Effector CD4-positive, alpha-beta T cell (primary cell): ENCODE measurements at regions not wholly inside any gene's neighbourhood (a gene's known extent, or its start where the extent isn't known, plus 50 kb on each side); places are given as distances from the start of the nearest gene placed in this dataset.
"Not testable (repeated sequence)": the region's sequence is repeated elsewhere in the genome, so short reads cannot be mapped to it uniquely, and the experiment has no call there.

Experiments used
- DNase-seq: peaks from one replicate; pipeline ENCODE4 v3.0.0-alpha.2; 2020

- no peak for DNase-seq
Observed at GRCh38 chr18:51330739-51331138, 133.3 kb upstream of the MEX3C start.

GRCh38 chr18:51337406-51337805, 139.9 kb upstream of the MEX3C start:
- DNase-seq = no peak

- DNase-seq = no peak
Observed at GRCh38 chr18:51339856-51340255, 142.4 kb upstream of the MEX3C start.

GRCh38 chr18:51340332-51340731, 142.9 kb upstream of the MEX3C start:
- DNase-seq = no peak

DNA sequence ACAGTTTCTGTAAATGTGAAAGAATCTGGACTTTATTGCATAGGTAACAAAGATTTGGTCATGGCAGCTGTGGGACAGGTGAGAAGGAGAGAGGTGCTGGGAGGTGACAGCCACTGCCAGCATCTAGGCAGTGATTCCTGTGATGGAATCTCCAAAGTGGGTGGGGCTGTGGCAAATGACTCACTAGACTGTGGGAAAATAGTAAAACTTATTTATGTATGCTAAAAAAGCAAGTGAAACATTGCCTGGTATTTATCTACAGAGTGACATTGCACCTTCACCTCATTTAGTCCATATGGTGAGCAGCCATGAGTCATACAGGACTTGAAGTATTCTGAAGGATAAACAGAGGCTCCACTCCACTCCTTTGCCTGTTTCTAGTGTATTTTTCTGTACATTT, 145.3 kb upstream of the MEX3C start:
- no peak for DNase-seq

GRCh38 chr18:51345848-51346391, 148.4 kb upstream of the MEX3C start:
- DNase-seq = no peak

DNA sequence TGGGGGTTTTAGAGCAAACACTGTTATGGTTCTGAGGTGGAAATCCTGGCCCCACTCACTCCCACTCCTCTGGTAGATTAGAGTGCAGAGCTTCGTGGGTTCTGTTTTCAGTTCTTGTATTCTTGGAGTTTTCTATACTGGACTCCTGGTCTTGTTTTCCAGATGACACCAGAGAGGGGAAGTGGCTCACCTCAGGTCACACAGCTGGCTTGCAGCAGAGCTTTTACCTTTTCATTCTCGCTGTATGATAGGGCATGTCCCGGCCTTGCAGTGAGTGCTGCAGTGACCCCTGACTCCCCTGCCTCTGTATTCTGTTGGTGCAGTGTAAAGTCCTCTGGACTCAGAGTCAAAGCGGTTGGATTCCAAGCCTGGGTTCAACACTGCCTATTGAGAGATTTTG, 148.9 kb upstream of the MEX3C start:
- no peak for DNase-seq

- no peak for DNase-seq
Observed at GRCh38 chr18:51350081-51350480, 152.6 kb upstream of the MEX3C start.

DNA sequence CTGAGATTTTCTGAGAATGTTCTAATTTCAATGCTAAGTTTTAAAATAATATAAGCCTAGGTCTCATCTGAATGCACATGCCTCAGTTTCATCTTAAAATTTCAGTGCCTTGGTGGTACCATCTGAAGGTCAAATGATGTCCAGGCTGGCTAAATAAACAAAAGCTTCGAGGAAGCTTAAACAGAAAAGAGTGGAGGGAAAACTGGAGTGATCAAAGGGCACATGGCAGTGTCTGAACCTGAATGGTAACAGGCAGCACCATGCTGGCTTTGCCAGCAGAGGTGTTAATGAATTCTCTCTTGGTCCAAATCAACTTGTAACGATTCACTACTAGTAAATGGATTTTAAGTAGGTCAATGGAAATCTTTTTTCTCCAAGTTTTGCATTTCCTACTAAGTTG, 158.4 kb upstream of the MEX3C start:
- no peak for DNase-seq

GRCh38 chr18:51360301-51360700, 162.8 kb upstream of the MEX3C start:
- DNase-seq = not testable (repeated sequence)

- DNase-seq = no peak
Observed at GRCh38 chr18:51361130-51361860, 163.8 kb upstream of the MEX3C start.

DNA sequence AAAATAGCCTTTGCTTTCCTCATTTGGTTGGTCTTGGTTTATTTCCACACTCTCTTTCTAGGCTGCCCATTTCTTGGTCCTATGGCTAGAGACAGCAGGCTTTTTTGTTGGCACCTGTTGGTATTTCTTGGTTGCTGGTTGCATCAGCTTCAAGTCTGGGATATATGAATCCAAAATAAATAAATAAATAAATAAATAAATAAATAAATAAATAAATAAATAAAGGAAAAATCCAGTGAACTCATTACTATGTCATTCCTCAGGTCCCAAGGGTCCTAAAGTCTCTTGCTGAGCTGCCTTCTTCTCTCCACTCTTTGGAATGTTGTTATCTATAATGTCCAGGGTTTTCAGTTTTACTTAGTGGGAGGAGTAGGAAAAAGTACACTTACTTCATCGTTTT, 165.9 kb upstream of the MEX3C start:
- no peak for DNase-seq

DNA sequence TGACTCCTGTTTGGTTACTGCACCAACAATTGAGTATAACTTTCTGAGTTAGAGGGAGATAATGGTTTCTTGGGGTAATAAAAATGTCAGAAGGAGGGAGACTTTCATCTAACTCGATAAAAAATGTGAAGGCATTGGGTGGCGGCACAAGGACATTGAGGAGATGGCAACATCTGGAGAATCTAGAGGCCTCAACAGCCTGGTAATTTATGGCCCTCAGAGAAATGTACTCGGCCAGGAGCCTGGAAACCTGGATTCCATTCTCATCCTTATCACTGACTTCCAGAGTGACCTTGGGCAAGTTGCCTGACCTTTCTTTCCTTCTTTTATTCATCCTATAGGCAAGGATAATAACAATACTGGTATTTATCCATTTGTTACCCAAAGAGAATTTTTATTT, 173.5 kb upstream of the MEX3C start:
- DNase-seq = no peak

DNA sequence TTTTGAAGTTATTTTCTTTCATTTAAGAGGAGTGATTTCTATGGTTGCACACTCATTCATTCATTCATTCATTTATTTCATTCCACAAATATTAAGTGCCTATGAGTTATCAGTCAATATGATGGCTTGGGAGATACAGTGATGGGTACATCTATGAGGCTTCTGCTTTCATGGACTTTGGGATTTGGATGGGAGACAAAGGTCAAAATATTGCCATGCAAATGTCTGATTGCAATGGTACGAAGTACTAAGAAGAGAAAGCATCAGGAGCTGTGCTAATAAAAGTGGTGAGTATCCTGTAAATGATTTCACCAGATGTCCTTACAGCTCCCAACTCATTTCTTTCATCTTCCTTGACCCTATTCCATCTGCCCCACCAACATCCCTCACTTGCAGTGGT, 174.4 kb upstream of the MEX3C start:
- DNase-seq = no peak

GRCh38 chr18:51382081-51382480, 184.6 kb upstream of the MEX3C start:
- DNase-seq = no peak

DNA sequence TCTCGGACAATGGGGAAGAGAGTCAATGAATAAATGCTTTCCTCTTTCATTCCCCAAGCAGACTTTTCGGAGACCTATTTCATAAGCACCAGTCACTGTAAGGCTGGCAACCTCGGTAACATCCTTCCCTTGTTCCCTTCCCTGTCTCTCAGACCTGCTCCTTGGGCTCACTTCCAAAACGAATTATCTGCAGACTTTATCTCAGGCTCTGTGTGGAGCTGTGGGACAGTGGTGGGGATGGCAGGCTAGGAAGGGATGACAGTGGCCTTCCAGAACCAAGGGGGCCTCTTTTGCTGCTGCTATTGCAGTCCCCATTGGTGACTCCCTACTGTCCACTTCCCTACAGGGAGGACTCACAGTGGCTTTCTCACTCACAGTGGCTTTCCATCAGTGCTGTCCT, 185.6 kb upstream of the MEX3C start:
- DNase-seq = no peak

DNA sequence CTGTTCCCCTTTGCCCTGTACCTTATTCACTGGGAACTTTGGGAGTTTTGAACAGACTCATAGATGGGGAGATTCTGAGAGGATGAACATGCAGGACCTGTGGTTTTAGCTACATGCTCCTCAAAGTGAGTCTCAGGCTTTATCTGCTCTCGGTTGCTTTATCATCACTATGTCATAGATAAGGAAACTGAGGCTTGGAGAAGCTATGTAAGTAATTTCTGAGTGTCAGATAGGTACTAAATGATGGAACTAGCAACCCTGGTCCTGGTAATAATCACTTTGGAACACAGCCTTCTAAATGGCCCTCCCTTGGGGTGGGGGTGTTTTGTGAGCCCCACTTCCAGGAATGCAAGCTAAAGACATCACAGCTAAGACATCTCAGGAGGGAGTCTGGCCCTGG, 186.2 kb upstream of the MEX3C start:
- DNase-seq = no peak

DNA sequence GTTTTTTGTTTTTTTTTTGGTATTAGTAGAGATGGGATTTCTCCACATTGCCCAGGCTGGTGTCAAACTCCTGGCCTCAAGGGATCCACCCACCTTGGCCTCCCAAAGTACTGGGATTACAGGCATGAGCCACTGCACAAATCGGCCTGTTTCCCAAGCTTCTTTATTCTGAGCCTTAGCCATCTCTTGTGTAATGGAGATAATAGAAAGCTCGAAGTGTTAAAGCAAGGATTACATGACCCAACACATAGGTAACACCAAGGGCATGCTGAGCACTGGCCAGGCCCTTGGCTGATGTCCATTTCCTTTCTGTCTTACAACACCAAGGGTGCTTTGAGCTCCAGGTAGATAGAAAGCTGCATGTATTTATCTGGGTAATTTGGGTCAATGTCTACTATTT, 187.8 kb upstream of the MEX3C start:
- no peak for DNase-seq

DNA sequence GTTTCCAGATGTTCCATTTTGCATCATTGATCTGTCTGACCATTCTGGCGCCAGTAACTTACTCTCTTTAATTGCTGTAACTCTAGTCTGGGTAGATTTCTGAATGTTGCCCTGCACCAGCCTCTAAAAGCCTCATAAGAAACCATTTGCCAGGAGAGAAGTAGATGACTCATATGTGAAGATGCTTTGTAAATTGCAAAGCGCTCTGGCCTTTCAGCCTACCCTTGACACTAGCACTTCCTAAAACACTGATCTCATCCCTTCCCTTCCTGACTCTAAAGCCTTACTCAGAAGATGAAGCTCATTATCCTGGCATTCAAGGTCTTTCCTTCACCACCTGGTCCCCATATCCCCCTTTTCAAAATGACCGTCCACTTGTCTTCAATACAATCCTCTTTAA, 193.2 kb upstream of the MEX3C start:
- DNase-seq = no peak

DNA sequence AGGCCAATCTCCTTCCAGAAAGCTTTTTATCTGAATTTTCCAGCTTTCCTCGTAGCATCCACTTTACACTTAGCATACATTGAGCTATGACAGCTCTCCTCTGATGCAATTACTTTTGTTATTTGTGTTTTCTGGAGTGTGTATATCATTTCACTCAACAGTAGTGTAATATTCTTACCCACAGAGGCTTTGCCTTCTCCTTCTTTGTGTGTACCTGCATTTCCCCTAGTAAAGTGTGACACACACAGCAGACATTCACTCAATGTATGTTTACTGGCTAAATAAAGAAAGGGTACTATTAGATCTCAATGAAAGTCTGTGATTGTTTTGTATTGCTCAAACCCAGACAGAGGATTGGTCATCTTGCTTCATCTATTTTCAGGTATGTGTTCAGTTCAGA, 193.7 kb upstream of the MEX3C start:
- no peak for DNase-seq

DNA sequence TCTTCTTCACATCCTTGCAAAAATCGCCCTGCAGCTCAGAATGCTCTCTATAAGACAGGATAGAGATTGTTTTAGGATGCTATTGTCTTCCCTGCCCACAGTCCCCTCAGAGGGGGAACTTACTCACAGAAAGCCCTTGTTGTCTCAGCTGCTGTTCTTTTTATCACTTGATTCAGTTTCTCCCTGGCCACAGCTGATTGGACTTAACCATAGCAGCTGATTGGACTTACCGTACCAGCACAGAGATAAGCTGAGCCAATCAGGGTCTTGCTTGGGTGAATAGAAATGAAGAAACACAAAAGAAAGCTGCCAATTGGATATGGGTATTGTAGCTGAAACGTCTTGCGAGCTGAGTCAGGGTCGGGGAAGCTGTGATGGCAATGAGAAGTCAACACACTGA, 194.2 kb upstream of the MEX3C start:
- no peak for DNase-seq

- no peak for DNase-seq
Observed at GRCh38 chr18:51397347-51397962, 200.0 kb upstream of the MEX3C start.

- DNase-seq = no peak
Observed at GRCh38 chr18:51398104-51398503, 200.6 kb upstream of the MEX3C start.

DNA sequence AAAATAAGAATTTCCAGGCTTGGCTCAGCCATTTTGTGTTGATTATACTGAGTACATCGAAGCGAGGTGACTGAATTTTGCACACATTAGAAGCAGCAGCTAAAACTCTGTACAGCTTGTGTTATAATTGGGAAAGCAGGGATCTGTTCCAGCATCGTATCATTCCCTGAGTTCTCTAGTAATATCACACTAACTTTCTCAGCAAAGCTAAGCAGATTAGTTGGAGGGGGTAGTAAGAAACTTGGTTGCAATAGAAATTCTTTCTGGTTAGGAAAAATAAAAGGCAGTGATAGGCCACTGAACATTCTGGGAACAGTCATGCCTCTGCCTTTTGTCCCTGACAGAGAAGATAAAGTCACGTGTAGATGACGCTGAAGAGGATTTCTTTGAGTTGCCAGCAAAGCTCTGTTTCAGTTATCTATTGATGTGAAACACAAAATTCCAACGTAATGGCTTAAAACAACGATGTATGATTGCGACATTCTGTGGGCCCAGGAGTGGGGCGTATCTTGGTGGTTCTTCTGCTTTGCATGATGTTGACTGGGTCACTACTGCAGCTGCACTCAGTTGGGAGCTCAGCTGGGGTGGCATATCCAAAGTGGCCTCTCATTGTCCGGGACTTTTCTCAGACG, 202.1 kb upstream of the MEX3C start:
- no peak for DNase-seq
